Activated T-cell treated with anti-CD3 and anti-CD28 coated beads, Interleukin-2, amount 50 U/mL, for 4 hours (primary cell): ENCODE measurements at regions not wholly inside any gene's neighbourhood (a gene's known extent, or its start where the extent isn't known, plus 50 kb on each side); places are given as distances from the start of the nearest gene placed in this dataset.

Experiments
- ATAC-seq, 2 donors: fragments of 200-7000 bp; cut with Tn5 transposase; one replicate each; pipeline ENCODE4 v1.10.0; 2021
- DNase-seq: peaks from one replicate; pipeline ENCODE4 v3.0.0-alpha.2; 2020
- H3K27me3 Mint-ChIP-seq: one replicate; pipeline ENCODE4 v1.8.0; 2021; ENCODE audit warnings: low read depth, mixed read lengths
- H3K36me3 Mint-ChIP-seq: one replicate; pipeline ENCODE4 v1.8.0; 2022; ENCODE audit warnings: mixed read lengths; ENCODE audit not compliant: insufficient read depth
- H3K4me1 Mint-ChIP-seq: one replicate; pipeline ENCODE4 v1.8.0; 2021; ENCODE audit warnings: low read depth, mixed read lengths
- H3K4me3 Mint-ChIP-seq: one replicate; pipeline ENCODE4 v1.8.0; 2021; ENCODE audit warnings: mild to moderate bottlenecking, moderate library complexity, mixed read lengths
- H3K9me3 Mint-ChIP-seq: one replicate; pipeline ENCODE4 v1.8.0; 2021; ENCODE audit warnings: mixed read lengths

GRCh38 chr5:82603033-82603987, 325.2 kb upstream of the RPS23 start:
- H3K9me3 Mint-ChIP-seq = peaks cover 9% of the 10 kb centered on the region
- DNase-seq = no peak
- H3K4me1 Mint-ChIP-seq = no peaks in the 10 kb centered on the region

GRCh38 chr5:82601861-82602260, 323.7 kb upstream of the RPS23 start:
- H3K9me3 Mint-ChIP-seq = no peaks in the 10 kb centered on the region
- H3K4me1 Mint-ChIP-seq = no peaks in the 10 kb centered on the region
- H3K36me3 Mint-ChIP-seq = no peaks in the 10 kb centered on the region
- no peak for ATAC-seq
- no peaks in the 10 kb centered on the region for H3K27me3 Mint-ChIP-seq
- DNase-seq = no peak
- no peak overlapping the region for H3K4me3 Mint-ChIP-seq

More at GRCh38 chr5:82603033-82603987, 325.2 kb upstream of the RPS23 start:
- no peaks in the 10 kb centered on the region for H3K36me3 Mint-ChIP-seq
- H3K27me3 Mint-ChIP-seq = no peaks in the 10 kb centered on the region
- no peak overlapping the region for H3K4me3 Mint-ChIP-seq
- no peak for ATAC-seq

GRCh38 chr5:82601077-82601476, 322.9 kb upstream of the RPS23 start:
- H3K27me3 Mint-ChIP-seq = no peaks in the 10 kb centered on the region
- H3K9me3 Mint-ChIP-seq = no peaks in the 10 kb centered on the region
- no peaks in the 10 kb centered on the region for H3K36me3 Mint-ChIP-seq
- ATAC-seq = no peak
- no peak overlapping the region for H3K4me3 Mint-ChIP-seq
- DNase-seq = no peak
- no peaks in the 10 kb centered on the region for H3K4me1 Mint-ChIP-seq

GRCh38 chr5:82599692-82600091, 321.5 kb upstream of the RPS23 start:
- no peaks in the 10 kb centered on the region for H3K9me3 Mint-ChIP-seq
- DNase-seq = no peak
- H3K27me3 Mint-ChIP-seq = no peaks in the 10 kb centered on the region
- no peak overlapping the region for H3K4me3 Mint-ChIP-seq
- no peaks in the 10 kb centered on the region for H3K36me3 Mint-ChIP-seq
- H3K4me1 Mint-ChIP-seq = no peaks in the 10 kb centered on the region
- no peak for ATAC-seq

- no peak for DNase-seq
- Mint-ChIP-seq H3K4me1 (no peaks in the 10 kb centered on the region), H3K27me3 (no peaks in the 10 kb centered on the region), H3K9me3 (no peaks in the 10 kb centered on the region), H3K36me3 (no peaks in the 10 kb centered on the region), H3K4me3 (no peak overlapping the region)
- no peak for ATAC-seq
Observed at GRCh38 chr5:82599030-82599429, 320.9 kb upstream of the RPS23 start.

GRCh38 chr5:82597437-82597836, 319.3 kb upstream of the RPS23 start:
- Mint-ChIP-seq H3K4me1 (no peaks in the 10 kb centered on the region), H3K9me3 (no peaks in the 10 kb centered on the region), H3K27me3 (peaks cover 3% of the 10 kb centered on the region), H3K36me3 (no peaks in the 10 kb centered on the region), H3K4me3 (no peak overlapping the region)
- DNase-seq (no peak), ATAC-seq (no peak)

GRCh38 chr5:82596451-82596850, 318.3 kb upstream of the RPS23 start:
- H3K27me3 Mint-ChIP-seq = peaks cover 6% of the 10 kb centered on the region
- no peaks in the 10 kb centered on the region for H3K9me3 Mint-ChIP-seq
- no peak overlapping the region for H3K4me3 Mint-ChIP-seq
- no peaks in the 10 kb centered on the region for H3K36me3 Mint-ChIP-seq
- no peaks in the 10 kb centered on the region for H3K4me1 Mint-ChIP-seq
- ATAC-seq = no peak
- DNase-seq = no peak

GRCh38 chr5:82595113-82595512, 317.0 kb upstream of the RPS23 start:
- Mint-ChIP-seq H3K27me3 (peaks cover 6% of the 10 kb centered on the region), H3K4me3 (no peak overlapping the region), H3K9me3 (peaks cover 6% of the 10 kb centered on the region), H3K4me1 (no peaks in the 10 kb centered on the region), H3K36me3 (no peaks in the 10 kb centered on the region)
- DNase-seq (no peak), ATAC-seq (no peak)

GRCh38 chr5:82594097-82594496, 315.9 kb upstream of the RPS23 start:
- no peak overlapping the region for H3K4me3 Mint-ChIP-seq
- H3K4me1 Mint-ChIP-seq = no peaks in the 10 kb centered on the region
- peaks cover 6% of the 10 kb centered on the region for H3K27me3 Mint-ChIP-seq
- peaks cover 6% of the 10 kb centered on the region for H3K9me3 Mint-ChIP-seq
- H3K36me3 Mint-ChIP-seq = no peaks in the 10 kb centered on the region
- DNase-seq (no peak), ATAC-seq (no peak)

- Mint-ChIP-seq H3K36me3 (no peaks in the 10 kb centered on the region), H3K4me3 (no peak overlapping the region), H3K4me1 (no peaks in the 10 kb centered on the region), H3K27me3 (peaks cover 6% of the 10 kb centered on the region), H3K9me3 (peaks cover 6% of the 10 kb centered on the region)
- ATAC-seq (no peak), DNase-seq (no peak)
Observed at GRCh38 chr5:82593481-82593880, 315.3 kb upstream of the RPS23 start.

GRCh38 chr5:82591021-82591515, 312.9 kb upstream of the RPS23 start:
- peaks cover 6% of the 10 kb centered on the region for H3K9me3 Mint-ChIP-seq
- peaks cover 8% of the 10 kb centered on the region for H3K27me3 Mint-ChIP-seq
- H3K36me3 Mint-ChIP-seq = no peaks in the 10 kb centered on the region
- no peaks in the 10 kb centered on the region for H3K4me1 Mint-ChIP-seq
- H3K4me3 Mint-ChIP-seq = no peak overlapping the region
- no peak for ATAC-seq
- no peak for DNase-seq

GRCh38 chr5:82590112-82590511, 312.0 kb upstream of the RPS23 start:
- ATAC-seq = no peak
- peaks cover 8% of the 10 kb centered on the region for H3K27me3 Mint-ChIP-seq
- H3K9me3 Mint-ChIP-seq = peaks cover 6% of the 10 kb centered on the region
- H3K4me1 Mint-ChIP-seq = no peaks in the 10 kb centered on the region
- H3K36me3 Mint-ChIP-seq = no peaks in the 10 kb centered on the region
- DNase-seq = no peak
- H3K4me3 Mint-ChIP-seq = no peak overlapping the region

- H3K27me3 Mint-ChIP-seq = peaks cover 5% of the 10 kb centered on the region
Observed at GRCh38 chr5:82586661-82587310, 308.6 kb upstream of the RPS23 start.

GRCh38 chr5:82586181-82586580, 308.0 kb upstream of the RPS23 start:
- no peaks in the 10 kb centered on the region for H3K4me1 Mint-ChIP-seq
- no peak overlapping the region for H3K4me3 Mint-ChIP-seq
- H3K27me3 Mint-ChIP-seq = peaks cover 2% of the 10 kb centered on the region
- ATAC-seq (no peak), DNase-seq (no peak)
- no peaks in the 10 kb centered on the region for H3K36me3 Mint-ChIP-seq
- H3K9me3 Mint-ChIP-seq = peaks cover 32% of the 10 kb centered on the region

More at GRCh38 chr5:82586661-82587310, 308.6 kb upstream of the RPS23 start:
- H3K36me3 Mint-ChIP-seq = no peaks in the 10 kb centered on the region
- H3K4me3 Mint-ChIP-seq = no peak overlapping the region
- ATAC-seq (no peak), DNase-seq (no peak)
- H3K9me3 Mint-ChIP-seq = peaks cover 26% of the 10 kb centered on the region
- no peaks in the 10 kb centered on the region for H3K4me1 Mint-ChIP-seq

GRCh38 chr5:82584631-82585030, 306.5 kb upstream of the RPS23 start:
- Mint-ChIP-seq H3K4me1 (no peaks in the 10 kb centered on the region), H3K4me3 (no peak overlapping the region), H3K36me3 (no peaks in the 10 kb centered on the region), H3K27me3 (peaks cover 2% of the 10 kb centered on the region), H3K9me3 (peaks cover 31% of the 10 kb centered on the region)
- no peak for DNase-seq
- no peak for ATAC-seq
